AG20443 (cell line): ENCODE measurements at regions not wholly inside any gene's neighbourhood (a gene's known extent, or its start where the extent isn't known, plus 50 kb on each side); places are given as distances from the start of the nearest gene placed in this dataset.

Experiments
- DNase-seq: peaks from one replicate; pipeline ENCODE4 v3.0.0; 2012; ENCODE audit warnings: low spot score, mixed read lengths

- no peak for DNase-seq
These were observed 110.8 kb downstream of the ZIC5 start for GRCh38 chr13:99860745-99861144.

GRCh38 chr13:99859178-99860177 is 112.1 kb downstream of the ZIC5 start:
- DNase-seq = no peak

GRCh38 chr13:99857738-99858137 is 113.8 kb downstream of the ZIC5 start:
- no peak for DNase-seq

GRCh38 chr13:99855526-99856420 is 115.8 kb downstream of the ZIC5 start:
- DNase-seq = no peak

- DNase-seq = no peak
These were observed 117.2 kb downstream of the ZIC5 start for GRCh38 chr13:99854366-99854765.

GRCh38 chr13:99847318-99847750 is 124.2 kb downstream of the ZIC5 start:
- no peak for DNase-seq

- no peak for DNase-seq
These were observed 126.2 kb downstream of the ZIC5 start for GRCh38 chr13:99845161-99845874.

GRCh38 chr13:99844421-99844820 is 127.1 kb downstream of the ZIC5 start:
- no peak for DNase-seq

GRCh38 chr13:99843872-99844271 is 127.7 kb downstream of the ZIC5 start:
- DNase-seq = no peak

- DNase-seq = no peak
These were observed 129.2 kb downstream of the ZIC5 start for GRCh38 chr13:99842405-99842804.

- no peak for DNase-seq
These were observed 135.3 kb downstream of the ZIC5 start for GRCh38 chr13:99836291-99836690.

- DNase-seq = no peak
These were observed 136.1 kb downstream of the ZIC5 start for GRCh38 chr13:99835442-99835841.

GRCh38 chr13:99834246-99834645 is 137.3 kb downstream of the ZIC5 start:
- no peak for DNase-seq

GRCh38 chr13:99832347-99832746 is 139.2 kb downstream of the ZIC5 start:
- no peak for DNase-seq

- DNase-seq = no peak
These were observed 140.6 kb downstream of the ZIC5 start for GRCh38 chr13:99830931-99831330.

GRCh38 chr13:99829593-99830239 is 141.9 kb downstream of the ZIC5 start:
- DNase-seq = no peak

GRCh38 chr13:99829161-99829560 is 142.4 kb downstream of the ZIC5 start:
- DNase-seq = no peak

- no peak for DNase-seq
These were observed 142.8 kb downstream of the ZIC5 start for GRCh38 chr13:99828735-99829134.

- no peak for DNase-seq
These were observed 143.4 kb downstream of the ZIC5 start for GRCh38 chr13:99828123-99828522.

GRCh38 chr13:99827011-99827772 is 144.4 kb downstream of the ZIC5 start:
- DNase-seq = no peak

GRCh38 chr13:99823961-99824360 is 147.6 kb downstream of the ZIC5 start:
- no peak for DNase-seq
